Activated CD4-positive, alpha-beta T cell treated with anti-CD3 and anti-CD28 coated beads, Interleukin-2, amount 10 ng/mL, durations not matched to agents 7 days and 5 days (primary cell): ENCODE measurements at regions not wholly inside any gene's neighbourhood (a gene's known extent, or its start where the extent isn't known, plus 50 kb on each side); places are given as distances from the start of the nearest gene placed in this dataset.
"Not testable (repeated sequence)": the region's sequence is repeated elsewhere in the genome, so short reads cannot be mapped to it uniquely, and the experiment has no call there.

Source experiments
- CTCF ChIA-PET: fragments of 350-600 bp; sonication (Branson Sonifier 250); formaldehyde crosslinking; loops from one replicate; lab custom pipeline; 2021; ENCODE audit warnings: antibody characterized with exemption; lab: Charles Lee
- POLR2A ChIA-PET: fragments of 350-600 bp; sonication (Branson Sonifier 250); formaldehyde crosslinking; loops from one replicate; lab custom pipeline; 2021; ENCODE audit warnings: antibody characterized with exemption; lab: Charles Lee
- DNase-seq: peaks from one replicate; pipeline ENCODE4 v3.0.0-alpha.2; 2020
- H3K27ac Mint-ChIP-seq: one replicate; pipeline ENCODE4 v1.8.0; 2021; ENCODE audit warnings: mild to moderate bottlenecking, moderate library complexity, mixed read lengths
- H3K27me3 Mint-ChIP-seq: one replicate; pipeline ENCODE4 v1.8.0; 2021; ENCODE audit warnings: mixed read lengths
- H3K36me3 Mint-ChIP-seq: one replicate; pipeline ENCODE4 v1.8.0; 2021; ENCODE audit warnings: low read depth, mixed read lengths
- H3K4me1 Mint-ChIP-seq: one replicate; pipeline ENCODE4 v1.8.0; 2021; ENCODE audit warnings: mixed read lengths
- H3K4me3 Mint-ChIP-seq: one replicate; pipeline ENCODE4 v1.8.0; 2021; ENCODE audit warnings: mild to moderate bottlenecking, moderate library complexity, mixed read lengths
- H3K9me3 Mint-ChIP-seq: one replicate; pipeline ENCODE4 v1.8.0; 2021; ENCODE audit warnings: mixed read lengths

- Mint-ChIP-seq H3K9me3 (peaks cover 8% of the 10 kb centered on the region), H3K4me3 (no peak overlapping the region), H3K27me3 (no peaks in the 10 kb centered on the region), H3K36me3 (no peaks in the 10 kb centered on the region), H3K4me1 (no peaks in the 10 kb centered on the region), H3K27ac (no peak overlapping the region)
- DNase-seq = no peak
- CTCF ChIA-PET = no interaction called here
- POLR2A ChIA-PET = no interaction called here
Observed at GRCh38 chr5:12102151-12102550, 197.9 kb upstream of the CTNND2 start.

DNA sequence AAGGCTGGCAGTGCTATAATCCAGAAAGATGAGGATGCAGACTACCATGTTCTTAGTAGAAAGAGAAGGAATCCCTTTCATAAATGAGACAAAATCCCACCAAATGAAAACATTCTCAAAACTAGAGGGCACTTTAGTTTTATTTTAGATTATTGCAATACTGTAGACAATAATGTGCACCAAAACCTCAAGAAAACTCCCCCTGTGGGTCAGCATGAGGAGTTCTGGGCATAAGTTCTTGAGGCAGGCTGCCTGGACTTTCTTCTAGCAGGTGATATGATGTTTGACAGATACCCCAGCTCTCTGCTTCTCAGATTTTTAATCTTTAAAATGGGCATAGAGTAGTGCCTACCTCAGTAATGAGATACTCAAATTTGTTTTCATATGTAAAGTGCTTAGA, 196.3 kb upstream of the CTNND2 start:
- ChIA-PET POLR2A (no interaction called here), CTCF (no interaction called here)
- Mint-ChIP-seq H3K4me1 (no peaks in the 10 kb centered on the region), H3K36me3 (no peaks in the 10 kb centered on the region), H3K27me3 (no peaks in the 10 kb centered on the region), H3K4me3 (no peak overlapping the region), H3K27ac (no peak overlapping the region), H3K9me3 (peaks cover 12% of the 10 kb centered on the region)
- DNase-seq = no peak

GRCh38 chr5:12099296-12099695, 195.1 kb upstream of the CTNND2 start:
- H3K36me3 Mint-ChIP-seq = no peaks in the 10 kb centered on the region
- H3K4me1 Mint-ChIP-seq = no peaks in the 10 kb centered on the region
- peaks cover 16% of the 10 kb centered on the region for H3K9me3 Mint-ChIP-seq
- no peak for DNase-seq
- ChIA-PET CTCF (no interaction called here), POLR2A (no interaction called here)
- H3K27me3 Mint-ChIP-seq = no peaks in the 10 kb centered on the region
- no peak overlapping the region for H3K27ac Mint-ChIP-seq
- no peak overlapping the region for H3K4me3 Mint-ChIP-seq

GRCh38 chr5:12095808-12096281, 191.6 kb upstream of the CTNND2 start:
- DNase-seq = no peak
- POLR2A ChIA-PET = no interaction called here
- H3K9me3 Mint-ChIP-seq = peaks cover 22% of the 10 kb centered on the region
- CTCF ChIA-PET = no interaction called here
- H3K4me3 Mint-ChIP-seq = no peak overlapping the region
- H3K27me3 Mint-ChIP-seq = no peaks in the 10 kb centered on the region
- no peaks in the 10 kb centered on the region for H3K36me3 Mint-ChIP-seq
- H3K4me1 Mint-ChIP-seq = no peaks in the 10 kb centered on the region
- H3K27ac Mint-ChIP-seq = no peak overlapping the region

DNA sequence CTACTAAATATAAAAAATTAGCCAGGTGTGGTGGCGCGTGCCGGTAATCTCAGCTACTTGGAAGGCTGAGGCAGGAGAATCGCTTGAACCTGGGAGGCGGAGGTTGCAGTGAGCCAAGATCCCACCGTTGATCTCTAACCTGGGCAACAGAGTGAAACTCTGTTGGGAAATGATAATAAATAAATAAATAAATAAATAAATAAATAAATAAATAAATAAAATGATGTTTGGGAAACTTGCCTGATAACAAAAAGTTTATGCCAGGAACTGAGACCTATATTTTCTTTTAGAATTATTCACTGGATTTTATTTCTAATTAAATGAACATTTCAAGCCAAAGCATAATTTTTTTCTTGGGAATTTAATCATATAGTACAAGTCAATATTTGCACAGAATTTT, 189.3 kb upstream of the CTNND2 start:
- H3K4me1 Mint-ChIP-seq = no peaks in the 10 kb centered on the region
- no peaks in the 10 kb centered on the region for H3K36me3 Mint-ChIP-seq
- no peak for DNase-seq
- H3K4me3 Mint-ChIP-seq = no peak overlapping the region
- CTCF ChIA-PET = no interaction called here
- H3K27ac Mint-ChIP-seq = no peak overlapping the region
- no peaks in the 10 kb centered on the region for H3K27me3 Mint-ChIP-seq
- H3K9me3 Mint-ChIP-seq = peaks cover 18% of the 10 kb centered on the region
- POLR2A ChIA-PET = no interaction called here

DNA sequence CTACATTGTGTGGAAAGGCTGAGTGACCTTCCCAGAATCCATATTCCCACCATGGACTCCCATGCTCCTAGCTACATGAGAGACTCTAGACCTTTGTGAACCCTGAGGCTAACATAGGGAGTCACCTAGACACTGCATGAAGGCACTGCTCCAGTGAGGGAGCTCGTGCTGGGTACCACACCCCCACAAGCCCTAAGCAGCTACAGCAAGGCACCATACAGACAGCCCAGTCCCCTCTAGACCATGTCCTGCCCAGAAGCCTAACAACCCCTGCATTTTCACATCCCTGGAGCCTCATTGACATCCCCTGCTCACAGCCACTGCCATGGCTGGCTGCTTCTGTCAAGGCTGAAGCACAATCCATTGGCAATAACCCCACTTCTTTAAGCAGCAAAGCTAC, 176.5 kb upstream of the CTNND2 start:
- Mint-ChIP-seq H3K9me3 (peaks cover 5% of the 10 kb centered on the region), H3K4me3 (no peak overlapping the region), H3K27ac (no peak overlapping the region), H3K4me1 (no peaks in the 10 kb centered on the region), H3K27me3 (no peaks in the 10 kb centered on the region), H3K36me3 (no peaks in the 10 kb centered on the region)
- POLR2A ChIA-PET = no interaction called here
- no peak for DNase-seq
- CTCF ChIA-PET = no interaction called here

DNA sequence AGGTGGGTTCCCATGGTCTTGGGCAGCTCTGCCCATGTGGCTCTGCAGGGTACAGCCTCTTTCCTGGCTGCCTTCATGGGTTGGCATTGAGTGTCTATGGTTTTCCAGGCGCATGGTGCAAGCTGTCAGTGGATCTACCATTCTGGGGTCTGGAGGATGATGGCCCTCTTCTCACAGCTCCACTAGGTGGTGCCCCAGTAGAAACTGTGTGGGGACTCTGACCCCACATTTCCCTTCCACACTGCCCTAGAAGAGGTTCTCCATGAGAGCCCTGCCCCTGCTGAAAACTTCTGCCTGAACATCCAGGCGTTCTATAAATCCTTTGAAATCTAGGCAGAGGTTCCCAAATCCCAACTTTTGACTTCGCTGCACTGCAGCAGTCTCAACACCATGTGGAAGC, 174.0 kb upstream of the CTNND2 start:
- H3K27ac Mint-ChIP-seq, H3K4me3 Mint-ChIP-seq, H3K4me1 Mint-ChIP-seq, H3K27me3 Mint-ChIP-seq, H3K36me3 Mint-ChIP-seq, DNase-seq, CTCF ChIA-PET, H3K9me3 Mint-ChIP-seq, POLR2A ChIA-PET: not testable (repeated sequence)

DNA sequence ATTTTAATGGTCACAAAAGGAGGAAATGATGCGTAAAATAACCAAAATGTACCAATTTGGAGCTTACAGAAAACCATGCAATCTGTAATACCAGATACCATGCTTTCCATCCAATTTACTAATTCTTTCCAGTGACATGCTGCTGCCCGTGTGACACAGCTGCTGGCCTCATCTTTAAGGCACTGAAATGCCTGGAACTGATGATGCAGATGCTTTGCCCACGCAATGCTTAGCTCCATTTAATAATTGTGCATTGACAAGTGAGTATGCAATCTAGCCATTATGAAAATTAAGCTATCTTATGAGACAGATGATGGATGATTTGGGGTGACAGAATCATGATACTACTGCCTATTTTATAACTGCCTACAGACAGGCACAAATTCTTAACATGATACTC, 169.2 kb upstream of the CTNND2 start:
- no peak overlapping the region for H3K27ac Mint-ChIP-seq
- no peaks in the 10 kb centered on the region for H3K4me1 Mint-ChIP-seq
- H3K27me3 Mint-ChIP-seq = no peaks in the 10 kb centered on the region
- peaks cover 2% of the 10 kb centered on the region for H3K9me3 Mint-ChIP-seq
- DNase-seq = no peak
- no peak overlapping the region for H3K4me3 Mint-ChIP-seq
- ChIA-PET POLR2A (no interaction called here), CTCF (no interaction called here)
- H3K36me3 Mint-ChIP-seq = no peaks in the 10 kb centered on the region

DNA sequence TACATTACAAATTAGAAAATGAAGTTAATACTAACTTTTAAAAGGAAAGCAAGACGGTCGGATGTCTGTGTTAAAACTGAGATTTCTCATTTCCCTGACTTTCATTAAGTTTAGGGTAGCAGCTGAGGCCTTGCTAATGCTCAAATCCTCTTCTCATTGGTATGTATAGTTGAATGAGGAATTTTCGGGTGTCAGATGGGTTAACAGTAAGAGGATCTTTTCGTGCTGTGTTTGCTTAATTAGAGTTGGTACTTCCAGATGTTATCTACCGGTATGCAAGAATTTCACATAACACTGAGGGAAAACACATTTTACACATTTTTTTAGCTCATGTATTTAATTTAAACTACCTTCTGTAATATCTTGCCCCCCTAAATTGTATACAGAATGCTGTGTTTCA, 168.2 kb upstream of the CTNND2 start:
- Mint-ChIP-seq H3K4me1 (no peaks in the 10 kb centered on the region), H3K36me3 (no peaks in the 10 kb centered on the region), H3K27ac (no peak overlapping the region), H3K4me3 (no peak overlapping the region), H3K9me3 (peaks cover 2% of the 10 kb centered on the region), H3K27me3 (no peaks in the 10 kb centered on the region)
- ChIA-PET CTCF (no interaction called here), POLR2A (no interaction called here)
- DNase-seq = no peak

DNA sequence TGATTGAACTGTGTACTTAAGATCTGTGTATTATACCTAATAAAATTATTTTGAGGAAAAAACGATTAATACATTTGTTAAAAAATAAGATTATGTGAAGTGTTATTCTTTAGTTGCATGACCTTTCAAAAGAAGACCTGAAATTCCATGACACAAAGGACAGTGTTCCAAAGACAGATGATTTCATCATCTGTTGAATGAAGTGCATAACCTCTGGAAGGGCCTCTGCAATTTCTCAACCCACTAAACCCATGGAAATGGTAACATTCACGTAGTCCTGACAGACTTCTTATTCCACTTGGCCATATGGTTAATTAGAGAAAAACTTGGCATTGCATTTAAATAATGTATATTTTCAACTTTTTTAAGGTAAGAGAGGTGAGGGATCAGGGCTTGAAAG, 167.2 kb upstream of the CTNND2 start:
- ChIA-PET POLR2A (no interaction called here), CTCF (no interaction called here)
- no peaks in the 10 kb centered on the region for H3K36me3 Mint-ChIP-seq
- H3K27me3 Mint-ChIP-seq = no peaks in the 10 kb centered on the region
- no peaks in the 10 kb centered on the region for H3K4me1 Mint-ChIP-seq
- DNase-seq = no peak
- no peak overlapping the region for H3K4me3 Mint-ChIP-seq
- H3K27ac Mint-ChIP-seq = no peak overlapping the region
- H3K9me3 Mint-ChIP-seq = peaks cover 2% of the 10 kb centered on the region

- H3K4me3 Mint-ChIP-seq = no peak overlapping the region
- H3K27me3 Mint-ChIP-seq = no peaks in the 10 kb centered on the region
- DNase-seq = no peak
- H3K9me3 Mint-ChIP-seq = no peaks in the 10 kb centered on the region
- CTCF ChIA-PET = interaction anchor here (1.0 kb wide), 1 partner anchor 8 kb away, joined by 3 read pairs; no protein-coding TSS in a partner anchor
- no peaks in the 10 kb centered on the region for H3K36me3 Mint-ChIP-seq
- no peaks in the 10 kb centered on the region for H3K4me1 Mint-ChIP-seq
- POLR2A ChIA-PET = no interaction called here
- no peak overlapping the region for H3K27ac Mint-ChIP-seq
Observed at GRCh38 chr5:12023614-12024241, 119.5 kb upstream of the CTNND2 start.

DNA sequence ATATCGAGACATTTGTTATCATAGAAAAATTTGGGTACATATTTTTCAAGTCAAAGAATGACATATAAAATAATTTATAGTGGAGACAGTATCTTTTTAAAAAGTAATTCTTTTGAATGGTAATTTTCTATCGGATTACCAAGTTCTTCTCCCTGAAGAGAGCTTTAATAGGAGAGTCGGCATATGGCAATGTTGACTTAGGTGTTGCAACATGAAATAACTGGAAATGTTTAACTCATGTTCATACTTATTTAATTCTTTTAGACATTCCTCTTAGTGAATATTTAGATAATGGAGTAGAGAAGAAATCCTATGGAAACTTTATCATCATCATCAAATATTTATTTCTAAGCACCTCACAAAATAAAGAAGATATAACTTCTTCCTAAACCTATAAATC, 118.2 kb upstream of the CTNND2 start:
- Mint-ChIP-seq H3K9me3 (no peaks in the 10 kb centered on the region), H3K4me3 (no peak overlapping the region), H3K27me3 (no peaks in the 10 kb centered on the region), H3K27ac (no peak overlapping the region), H3K36me3 (no peaks in the 10 kb centered on the region), H3K4me1 (no peaks in the 10 kb centered on the region)
- ChIA-PET POLR2A (no interaction called here), CTCF (no interaction called here)
- DNase-seq = no peak

DNA sequence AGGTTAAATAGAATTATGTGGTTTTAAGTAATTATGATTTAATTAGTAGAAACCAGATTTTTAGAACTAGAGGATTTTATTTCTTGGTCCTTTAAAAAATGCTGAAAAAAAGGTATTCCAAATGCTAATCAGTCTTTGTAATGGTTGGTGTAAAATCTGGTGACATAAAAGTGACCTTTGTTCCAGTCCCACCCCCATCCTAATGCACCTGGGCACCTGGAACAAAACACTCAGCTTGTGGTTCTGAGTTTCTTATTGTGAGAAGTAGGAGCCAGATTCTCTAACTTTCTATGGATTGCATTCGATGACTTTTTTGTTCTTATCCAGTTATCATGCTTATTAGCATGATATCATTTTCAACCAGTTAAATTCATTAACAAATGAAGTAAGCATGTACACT, 115.1 kb upstream of the CTNND2 start:
- no peaks in the 10 kb centered on the region for H3K4me1 Mint-ChIP-seq
- H3K36me3 Mint-ChIP-seq = no peaks in the 10 kb centered on the region
- CTCF ChIA-PET = no interaction called here
- H3K27ac Mint-ChIP-seq = no peak overlapping the region
- no peaks in the 10 kb centered on the region for H3K9me3 Mint-ChIP-seq
- no peak for DNase-seq
- POLR2A ChIA-PET = no interaction called here
- H3K27me3 Mint-ChIP-seq = no peaks in the 10 kb centered on the region
- no peak overlapping the region for H3K4me3 Mint-ChIP-seq

DNA sequence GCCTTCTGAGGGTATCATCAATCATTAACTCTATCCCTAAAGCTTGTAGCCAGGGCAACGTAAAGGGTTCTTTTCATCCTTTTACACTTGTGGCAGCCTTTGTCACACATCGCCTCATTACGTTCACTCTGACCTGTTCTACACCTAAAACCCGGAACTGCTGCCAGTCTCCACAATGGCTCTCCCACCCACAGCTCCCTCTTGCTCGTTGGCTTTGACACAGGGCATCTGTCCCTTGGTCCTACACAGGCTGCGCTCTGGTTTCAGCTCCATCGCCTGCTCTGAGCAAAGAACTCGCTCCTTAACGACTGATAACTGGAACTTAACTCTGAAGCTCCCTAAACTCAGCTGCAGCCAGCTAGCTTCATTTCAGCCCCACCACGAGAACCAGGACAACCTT, 112.8 kb upstream of the CTNND2 start:
- H3K36me3 Mint-ChIP-seq = no peaks in the 10 kb centered on the region
- no peaks in the 10 kb centered on the region for H3K9me3 Mint-ChIP-seq
- ChIA-PET CTCF (no interaction called here), POLR2A (no interaction called here)
- no peaks in the 10 kb centered on the region for H3K4me1 Mint-ChIP-seq
- DNase-seq = no peak
- H3K4me3 Mint-ChIP-seq = no peak overlapping the region
- H3K27me3 Mint-ChIP-seq = no peaks in the 10 kb centered on the region
- H3K27ac Mint-ChIP-seq = no peak overlapping the region
